PC-3 (cell line): ENCODE measurements at regions not wholly inside any gene's neighbourhood (a gene's known extent, or its start where the extent isn't known, plus 50 kb on each side); places are given as distances from the start of the nearest gene placed in this dataset.
A peak's percentile ranks its signal among the peaks of the same experiment; 100 is the strongest.

Experiments used
- ATAC-seq: fragments of 200-7000 bp; cut with Tn5 transposase; 2 replicates; pipeline ENCODE4 v1.9.1; 2020; ENCODE audit warnings: mild to moderate bottlenecking, moderate library complexity
- BruUV-seq: library from RNA; stranded (reverse); fragments of 400-500 nt; replicated peaks from 2 replicates; lab custom pipeline; 2021; lab: Mats Ljungman, UMichigan
- CTCF ChIA-PET: fragments of 300-600 bp; sonication (Branson Sonifier 250); formaldehyde crosslinking; loops from one replicate; lab custom pipeline; 2022; ENCODE audit warnings: antibody characterized with exemption; lab: Charles Lee
- POLR2A ChIA-PET: fragments of 300-600 bp; sonication (Branson Sonifier 250); formaldehyde crosslinking; loops from one replicate; lab custom pipeline; 2022; ENCODE audit warnings: antibody characterized with exemption; ENCODE audit not compliant: unreplicated experiment; lab: Charles Lee
- DNase-seq: peaks from one replicate; pipeline ENCODE4 v3.0.0-alpha.2; 2015
- H2AFZ ChIP-seq: fragments of 300-600 bp; sonication (generic); 2 replicates; pipeline ENCODE4 v1.6.0; 2016; ENCODE audit warnings: antibody characterized with exemption, low read length
- H3F3A ChIP-seq: fragments of 300-600 bp; sonication (generic); one replicate; pipeline ENCODE4 v1.6.0; 2017; ENCODE audit warnings: antibody characterized with exemption, low read length, control low read depth, mild to moderate bottlenecking; ENCODE audit not compliant: unreplicated experiment
- H3K27ac ChIP-seq: fragments of 300-600 bp; sonication (generic); 2 replicates; pipeline ENCODE4 v1.5.1; 2016; ENCODE audit warnings: mild to moderate bottlenecking, low read length
- H3K27me3 ChIP-seq: fragments of 300-600 bp; sonication (generic); 2 replicates; pipeline ENCODE4 v1.6.1; 2016; ENCODE audit warnings: low read length, mixed read lengths
- H3K36me3 ChIP-seq: fragments of 300-600 bp; sonication (generic); 2 replicates; pipeline ENCODE4 v1.6.1; 2016; ENCODE audit warnings: low read depth, mixed run types, low read length, mixed read lengths
- H3K4me1 ChIP-seq: fragments of 300-600 bp; sonication (generic); 2 replicates; pipeline ENCODE4 v1.5.1; 2016; ENCODE audit warnings: low read length; ENCODE audit not compliant: insufficient read depth
- H3K4me2 ChIP-seq: fragments of 300-600 bp; sonication (generic); 2 replicates; pipeline ENCODE4 v1.6.0; 2016; ENCODE audit warnings: low read length
- H3K4me3 ChIP-seq: fragments of 300-600 bp; sonication (generic); 2 replicates; pipeline ENCODE4 v1.5.1; 2016; ENCODE audit warnings: mild to moderate bottlenecking, low read length, mixed read lengths
- H3K79me2 ChIP-seq: fragments of 300-600 bp; sonication (generic); 2 replicates; pipeline ENCODE4 v1.6.1; 2017; ENCODE audit warnings: low read length, mixed read lengths
- H3K9ac ChIP-seq: fragments of 300-600 bp; sonication (generic); 2 replicates; pipeline ENCODE4 v1.6.0; 2016; ENCODE audit warnings: mild to moderate bottlenecking, low read length
- H3K9me2 ChIP-seq: fragments of 300-600 bp; sonication (generic); replicated peaks from 2 replicates; pipeline ENCODE4 v1.6.1; 2016; ENCODE audit warnings: mixed run types, low read length, mixed read lengths
- H3K9me3 ChIP-seq: fragments of 300-600 bp; sonication (generic); 2 replicates; pipeline ENCODE4 v1.6.1; 2016; ENCODE audit warnings: low read length, mixed read lengths
- H4K20me1 ChIP-seq: fragments of 300-600 bp; sonication (generic); 2 replicates; pipeline ENCODE4 v1.6.1; 2016; ENCODE audit warnings: low read length, mixed read lengths
- EZH2 ChIP-seq: fragments of 300-600 bp; sonication (generic); IDR thresholded peaks from one replicate; pipeline ENCODE4 v1.6.1; 2017; ENCODE audit warnings: antibody characterized with exemption, mild to moderate bottlenecking, low read length; ENCODE audit not compliant: unreplicated experiment
- EZH2phosphoT487 ChIP-seq: fragments of 300-600 bp; sonication (generic); IDR thresholded peaks from 2 replicates; pipeline ENCODE4 v1.6.1; 2018; ENCODE audit warnings: mild to moderate bottlenecking, antibody characterized with exemption, low read length, borderline replicate concordance
- intact Hi-C: fragments of 100-400 bp; cut with micrococcal nuclease; formaldehyde crosslinking; loops from 2 replicates; pipeline ENCODE4 v1.9.0; 2023
- TF ChIP-seq, protein P1 (sequence below): fragments of 300-600 bp; sonication (generic); conservative IDR thresholded peaks from 2 replicates; pipeline ENCODE4 v1.5.1; 2017; ENCODE audit warnings: antibody characterized with exemption, low read depth, mild to moderate bottlenecking, low read length

DNA sequence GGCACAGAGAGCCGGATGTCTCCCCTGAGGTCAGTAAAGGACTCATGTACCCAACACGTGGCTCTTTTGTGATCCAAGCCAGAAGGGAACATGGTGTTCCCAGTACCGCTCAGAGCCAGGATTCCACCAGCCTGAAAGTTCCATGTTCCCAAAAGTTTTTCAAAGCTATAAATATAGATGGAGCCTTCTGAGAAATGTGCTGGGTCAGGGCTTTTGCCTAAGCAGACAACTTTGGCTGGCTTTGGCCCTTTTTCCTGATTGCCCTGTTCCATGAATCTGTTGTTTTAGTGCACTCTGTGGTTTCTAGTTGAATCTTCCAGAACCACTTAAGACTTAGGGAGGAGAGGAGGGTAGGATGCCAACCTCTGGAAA is 128.5 kb upstream of the HS3ST2 start:
- intact Hi-C loops = no loop called here
- Histone ChIP-seq H3K27me3 (no peaks in the 10 kb centered on the region), H3K4me2 (no peak overlapping the region), H3K9me3 (no peaks in the 10 kb centered on the region), H3K4me3 (no peak overlapping the region), H3K27ac (no peak overlapping the region), H4K20me1 (no peaks in the 10 kb centered on the region), H3K4me1 (0 out of 2 replicates have a peak, but pooled peaks cover 7% of the 10 kb centered on the region), H3K9ac (no peak overlapping the region), H3F3A (no peaks in the 10 kb centered on the region), H3K36me3 (no peaks in the 10 kb centered on the region), H3K79me2 (no peaks in the 10 kb centered on the region), H2AFZ (peak overlapping the region; percentile 28; the same call in 1 of the 2 replicates), H3K9me2 (no peaks in the 10 kb centered on the region)
- BruUV-seq = no TSS peak
- ChIA-PET POLR2A (no interaction called here), CTCF (no interaction called here)
- DNase-seq (no peak), ATAC-seq (no peak; the same call in 1 of the 2 replicates)
- no peak for TF ChIP-seq EZH2
- TF ChIP-seq, protein P1, sequence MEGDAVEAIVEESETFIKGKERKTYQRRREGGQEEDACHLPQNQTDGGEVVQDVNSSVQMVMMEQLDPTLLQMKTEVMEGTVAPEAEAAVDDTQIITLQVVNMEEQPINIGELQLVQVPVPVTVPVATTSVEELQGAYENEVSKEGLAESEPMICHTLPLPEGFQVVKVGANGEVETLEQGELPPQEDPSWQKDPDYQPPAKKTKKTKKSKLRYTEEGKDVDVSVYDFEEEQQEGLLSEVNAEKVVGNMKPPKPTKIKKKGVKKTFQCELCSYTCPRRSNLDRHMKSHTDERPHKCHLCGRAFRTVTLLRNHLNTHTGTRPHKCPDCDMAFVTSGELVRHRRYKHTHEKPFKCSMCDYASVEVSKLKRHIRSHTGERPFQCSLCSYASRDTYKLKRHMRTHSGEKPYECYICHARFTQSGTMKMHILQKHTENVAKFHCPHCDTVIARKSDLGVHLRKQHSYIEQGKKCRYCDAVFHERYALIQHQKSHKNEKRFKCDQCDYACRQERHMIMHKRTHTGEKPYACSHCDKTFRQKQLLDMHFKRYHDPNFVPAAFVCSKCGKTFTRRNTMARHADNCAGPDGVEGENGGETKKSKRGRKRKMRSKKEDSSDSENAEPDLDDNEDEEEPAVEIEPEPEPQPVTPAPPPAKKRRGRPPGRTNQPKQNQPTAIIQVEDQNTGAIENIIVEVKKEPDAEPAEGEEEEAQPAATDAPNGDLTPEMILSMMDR = no peak
- no peak for TF ChIP-seq EZH2phosphoT487

DNA sequence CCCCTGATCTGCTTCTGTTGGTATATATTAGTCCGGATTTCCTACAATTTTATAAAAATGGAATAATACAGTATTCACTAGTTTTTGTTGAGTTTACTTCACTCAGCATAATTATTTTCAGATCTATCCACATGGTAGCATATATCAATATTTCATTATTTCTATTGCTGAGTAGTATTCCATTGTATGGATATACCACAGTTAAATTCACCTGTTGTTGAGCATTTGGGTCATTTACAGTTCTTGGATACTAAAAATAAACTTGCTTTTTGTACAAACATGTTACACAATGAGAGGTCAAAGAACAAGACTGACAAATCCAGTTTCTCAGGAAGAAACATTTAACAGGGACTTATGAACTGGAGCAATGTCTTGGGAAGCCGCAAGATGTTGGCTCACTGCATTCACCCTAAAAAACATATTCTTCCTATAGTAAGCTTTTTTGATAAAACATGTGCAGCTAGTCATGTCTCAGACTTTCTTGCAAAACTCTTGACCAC is 126.9 kb upstream of the HS3ST2 start:
- TF ChIP-seq EZH2 (no peak), EZH2phosphoT487 (no peak)
- TF ChIP-seq, protein P1 = no peak
- 0 out of 2 replicates have a peak, but pooled peaks cover 7% of the 10 kb centered on the region for H3K4me1 ChIP-seq
- no peak overlapping the region for H2AFZ ChIP-seq
- intact Hi-C loops = no loop called here
- H3K4me2 ChIP-seq = no peak overlapping the region
- H3F3A ChIP-seq = no peaks in the 10 kb centered on the region
- no peaks in the 10 kb centered on the region for H3K27me3 ChIP-seq
- no TSS peak for BruUV-seq
- ATAC-seq = no peak
- H3K9me3 ChIP-seq = no peaks in the 10 kb centered on the region
- no peaks in the 10 kb centered on the region for H3K79me2 ChIP-seq
- POLR2A ChIA-PET = no interaction called here
- H3K9me2 ChIP-seq = no peaks in the 10 kb centered on the region
- no peak overlapping the region for H3K4me3 ChIP-seq
- DNase-seq = no peak
- H3K36me3 ChIP-seq = no peaks in the 10 kb centered on the region
- no peak overlapping the region for H3K9ac ChIP-seq
- H4K20me1 ChIP-seq = no peaks in the 10 kb centered on the region
- CTCF ChIA-PET = no interaction called here
- H3K27ac ChIP-seq = no peak overlapping the region

DNA sequence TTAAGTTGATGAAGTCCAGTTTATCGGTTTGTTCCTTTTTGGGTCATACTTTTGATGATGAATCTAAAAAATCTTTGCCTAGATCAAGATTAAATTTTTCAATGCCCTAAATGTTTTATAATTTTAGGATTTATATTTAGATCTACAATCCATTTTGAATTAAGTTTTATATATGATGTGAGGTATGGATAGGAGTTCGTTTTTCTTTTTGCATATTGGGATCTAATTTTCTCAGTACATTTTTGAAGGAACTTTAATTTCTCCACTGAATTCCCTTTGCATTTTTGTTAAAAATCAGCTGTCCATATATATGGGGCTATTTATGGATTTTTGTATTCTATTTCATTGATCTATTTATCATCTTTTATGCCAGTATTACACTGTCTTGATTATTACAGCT is 125.5 kb upstream of the HS3ST2 start:
- CTCF ChIA-PET = no interaction called here
- Histone ChIP-seq H3K27ac (no peak overlapping the region), H3K9ac (no peak overlapping the region), H3K4me3 (no peak overlapping the region), H2AFZ (no peak overlapping the region), H3F3A (no peaks in the 10 kb centered on the region), H3K9me2 (no peaks in the 10 kb centered on the region), H4K20me1 (no peaks in the 10 kb centered on the region), H3K4me2 (no peak overlapping the region), H3K79me2 (no peaks in the 10 kb centered on the region), H3K27me3 (no peaks in the 10 kb centered on the region), H3K9me3 (no peaks in the 10 kb centered on the region), H3K4me1 (0 out of 2 replicates have a peak, but pooled peaks cover 7% of the 10 kb centered on the region), H3K36me3 (no peaks in the 10 kb centered on the region)
- POLR2A ChIA-PET = no interaction called here
- DNase-seq (no peak), ATAC-seq (no peak)
- intact Hi-C loops = no loop called here
- BruUV-seq = no TSS peak
- TF ChIP-seq EZH2phosphoT487 (no peak), EZH2 (no peak)
- TF ChIP-seq, protein P1 = no peak
